NCI-H1105 (cell line): ENCODE measurements at regions not wholly inside any gene's neighbourhood (a gene's known extent, or its start where the extent isn't known, plus 50 kb on each side); places are given as distances from the start of the nearest gene placed in this dataset.

Experiments
- DNase-seq: peaks from one replicate; lab custom pipeline; 2025; lab: John Stamatoyannopoulos, UW

DNA sequence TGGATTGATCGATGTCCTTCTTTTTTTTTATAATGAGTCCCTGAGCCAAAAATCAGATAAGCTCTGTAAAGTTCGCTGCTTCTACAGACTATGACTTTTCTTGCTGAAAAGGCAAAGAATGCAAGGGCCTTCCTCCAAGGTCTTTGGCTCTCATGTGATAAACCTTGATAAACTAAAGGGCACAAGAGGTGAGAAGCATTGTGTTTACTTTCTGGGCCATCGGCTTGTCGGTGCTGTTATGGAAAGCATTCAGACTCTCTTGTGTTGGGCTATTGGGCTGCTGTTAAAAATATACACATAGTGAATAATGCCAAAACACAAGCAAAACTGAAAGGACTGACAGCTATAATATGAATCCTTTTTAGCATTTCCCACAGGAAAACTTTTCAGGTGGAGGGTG, 472.4 kb upstream of the SPHKAP start:
- no peak for DNase-seq

GRCh38 chr2:228652366-228652765, 470.9 kb upstream of the SPHKAP start:
- DNase-seq, result no peak

DNA sequence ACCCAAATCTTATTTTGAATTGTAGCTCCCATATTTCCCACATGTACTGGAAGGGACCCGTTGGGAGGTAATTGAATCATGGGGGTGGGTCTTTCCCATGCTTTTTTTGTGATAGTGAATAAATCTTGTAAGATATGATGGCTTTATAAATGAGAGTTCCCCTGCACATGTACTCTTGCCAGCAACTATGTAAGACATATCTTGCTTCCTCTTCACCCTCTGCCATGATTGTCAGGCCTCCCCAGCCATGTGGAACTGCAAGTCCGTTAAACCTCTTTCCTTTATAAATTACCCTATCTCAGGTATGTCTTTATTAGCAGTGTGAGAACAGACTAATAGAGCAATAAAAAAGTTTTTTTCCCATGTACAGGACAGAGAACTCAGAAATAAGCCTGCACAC, 468.4 kb upstream of the SPHKAP start:
- DNase-seq, result no peak

- DNase-seq, result no peak
Measured at GRCh38 chr2:228649447-228649846, 468.0 kb upstream of the SPHKAP start.

DNA sequence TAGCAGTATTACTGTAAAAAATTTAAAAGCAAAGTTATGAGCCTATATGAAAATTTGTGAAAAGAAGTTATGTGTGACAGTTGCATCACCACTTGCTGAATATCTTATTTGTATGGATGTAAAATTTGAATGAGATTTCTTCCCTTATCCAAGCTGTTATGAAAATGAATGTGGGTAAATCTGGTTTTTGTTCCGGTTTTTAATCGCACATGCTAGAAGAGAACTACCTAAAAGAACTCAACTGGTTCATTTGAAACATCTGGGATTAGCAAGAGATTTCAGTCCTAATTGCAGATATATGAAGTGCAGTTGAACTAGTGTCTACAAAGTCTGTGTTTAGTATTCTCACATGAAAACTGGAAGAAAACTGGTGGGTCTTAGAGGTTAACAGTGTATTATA, 467.1 kb upstream of the SPHKAP start:
- no peak for DNase-seq

GRCh38 chr2:228646061-228646460, 464.6 kb upstream of the SPHKAP start:
- no peak for DNase-seq

DNA sequence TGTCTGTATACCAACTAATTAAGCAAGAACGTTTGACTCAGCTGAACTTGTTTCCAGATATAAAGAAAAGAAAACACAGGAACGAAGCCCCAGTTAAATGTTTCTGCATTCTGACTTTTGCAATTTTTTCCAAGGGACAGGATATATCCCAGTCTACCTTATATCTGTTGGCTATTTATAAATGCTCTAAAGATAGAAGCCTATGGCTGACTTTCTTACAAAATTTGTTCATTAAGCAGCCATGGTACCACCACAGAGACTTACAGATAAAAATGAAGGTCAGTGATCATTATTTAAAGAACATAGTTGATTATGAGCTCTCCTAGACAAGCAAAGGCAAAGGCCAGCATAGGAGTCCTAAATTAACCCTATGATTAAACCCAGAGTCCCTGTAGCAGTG, 462.7 kb upstream of the SPHKAP start:
- DNase-seq, result no peak

DNA sequence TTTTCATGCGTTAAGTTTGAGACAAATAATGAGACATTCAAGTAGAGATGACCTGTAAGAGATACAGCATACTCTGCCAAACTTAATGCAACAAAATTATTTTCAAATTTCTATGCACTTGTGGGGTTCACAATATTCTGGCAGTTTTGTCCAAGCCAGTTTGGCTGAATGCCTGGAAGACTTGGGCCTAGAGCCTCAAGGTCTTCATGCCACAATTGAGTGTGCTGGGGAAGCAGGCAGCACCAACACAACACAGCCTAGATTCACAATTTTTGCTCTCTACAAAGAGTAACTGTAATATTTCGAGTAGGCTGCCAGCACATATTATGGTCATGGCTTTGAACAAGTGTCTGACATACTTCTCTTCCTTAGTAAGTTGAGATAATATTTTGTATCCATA, 461.4 kb upstream of the SPHKAP start:
- no peak for DNase-seq

DNA sequence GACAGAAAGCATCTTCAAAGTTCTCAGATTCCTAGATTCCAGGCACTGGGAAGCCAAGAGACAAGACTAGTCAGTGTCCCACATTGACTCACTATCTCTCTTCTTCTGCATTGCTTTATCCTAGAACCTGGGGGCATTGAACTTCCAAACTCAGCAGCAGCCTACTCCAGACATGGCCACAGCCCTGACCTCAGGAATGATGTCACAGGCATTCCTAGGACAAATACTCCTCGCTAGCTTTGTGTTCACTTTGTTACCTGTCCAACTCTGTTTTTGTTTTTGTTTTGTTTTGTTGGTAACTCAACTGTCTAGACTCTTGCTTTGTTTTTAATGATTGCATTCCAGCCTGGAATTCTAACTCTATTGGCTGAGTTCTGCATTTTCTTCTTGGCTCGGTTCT, 449.3 kb upstream of the SPHKAP start:
- DNase-seq, result no peak

DNA sequence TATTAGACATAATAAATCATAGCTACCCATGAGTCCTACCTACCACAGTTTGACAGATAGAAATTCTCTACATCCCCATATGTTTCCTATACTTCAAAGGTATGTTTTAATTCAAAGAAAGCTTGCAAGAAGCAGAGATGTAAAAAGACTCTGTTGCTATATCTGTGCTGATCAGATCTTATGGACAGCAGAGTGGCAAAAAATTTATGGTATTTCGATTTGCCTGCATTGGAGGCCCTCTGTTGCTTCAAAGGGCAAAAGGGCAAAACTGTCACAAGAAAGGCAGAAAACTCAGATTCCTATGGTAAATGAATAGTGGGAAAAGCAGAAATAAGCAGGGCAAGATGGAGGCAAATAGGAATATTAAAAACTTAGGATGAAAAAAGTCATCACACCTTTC, 447.8 kb upstream of the SPHKAP start:
- DNase-seq, result no peak

DNA sequence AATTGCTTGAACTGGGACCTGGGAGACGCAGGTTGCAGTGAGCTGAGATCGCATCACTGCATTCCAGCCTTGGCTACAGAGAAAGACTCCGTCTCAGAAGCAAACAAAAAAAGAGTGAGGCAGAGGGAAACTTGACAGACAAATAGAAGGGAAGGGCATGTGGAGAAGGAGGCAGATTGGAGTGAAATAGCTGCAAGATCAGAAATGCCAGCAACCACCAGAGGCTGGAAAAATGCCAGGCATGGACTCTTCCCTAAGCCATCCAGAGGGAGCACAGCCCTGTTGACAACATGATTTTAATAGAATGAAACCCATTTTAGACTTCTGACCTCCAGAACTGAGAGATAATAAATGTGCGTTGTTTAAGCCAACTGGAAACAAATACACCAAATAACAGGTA, 447.2 kb upstream of the SPHKAP start:
- DNase-seq, result no peak

DNA sequence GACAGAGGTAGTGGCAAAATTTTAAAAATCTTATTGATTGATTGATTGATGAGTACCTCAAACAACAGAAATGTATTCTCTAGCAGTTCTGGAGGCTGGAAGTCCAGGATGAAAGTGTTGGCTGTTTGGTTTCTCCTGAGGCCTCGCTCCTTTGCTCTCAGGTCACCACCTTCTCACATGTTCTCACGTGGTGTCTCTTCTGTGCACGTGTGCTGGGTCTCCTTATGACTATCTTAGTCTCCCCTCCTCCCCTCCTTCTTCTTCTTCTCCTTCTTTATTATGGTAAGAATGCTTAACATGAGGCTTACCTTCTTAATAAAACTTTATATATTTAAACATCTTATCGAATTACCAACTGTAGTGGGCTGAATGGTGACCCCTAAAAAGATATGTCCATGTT, 446.0 kb upstream of the SPHKAP start:
- no peak for DNase-seq

- DNase-seq, result no peak
Measured at GRCh38 chr2:228625481-228625880, 444.0 kb upstream of the SPHKAP start.

DNA sequence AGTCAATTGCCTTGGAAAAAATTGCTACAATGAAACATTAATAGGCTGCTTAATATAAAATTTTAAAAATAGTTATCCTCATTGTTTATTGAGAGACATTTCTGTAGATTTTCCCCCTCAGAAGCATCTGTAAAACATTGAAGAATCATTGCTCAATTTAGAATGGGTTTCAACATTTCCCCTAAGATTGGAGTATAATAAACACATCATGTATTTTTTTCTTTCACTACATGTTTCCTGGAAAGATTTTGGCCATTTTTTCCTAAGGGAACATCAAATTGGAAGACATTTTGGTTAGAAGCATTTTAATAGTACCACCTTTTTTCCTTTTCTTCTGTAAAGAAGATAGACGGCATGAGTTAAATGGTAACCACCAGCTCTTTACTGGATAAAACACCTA, 443.2 kb upstream of the SPHKAP start:
- DNase-seq, result no peak

GRCh38 chr2:228615496-228615895, 434.0 kb upstream of the SPHKAP start:
- DNase-seq, result no peak

DNA sequence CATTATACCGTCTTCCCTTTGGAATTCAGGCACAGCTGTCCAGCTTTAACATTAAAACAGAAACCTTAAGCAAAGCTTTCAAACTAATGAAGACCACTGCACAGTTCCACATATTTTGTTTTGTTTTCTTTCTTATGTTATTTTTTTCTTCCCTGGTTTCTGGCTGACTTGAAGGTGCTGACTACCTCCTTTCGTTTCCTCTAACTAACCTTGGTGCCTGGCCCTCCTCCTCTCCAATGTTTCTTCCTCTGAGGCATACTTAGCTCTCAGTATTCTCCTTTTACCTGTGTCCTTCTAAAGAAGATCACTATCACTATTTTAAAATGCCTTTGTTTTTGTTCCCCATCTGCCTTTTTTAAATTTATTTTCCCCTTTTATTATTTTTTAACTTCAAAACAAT, 433.3 kb upstream of the SPHKAP start:
- no peak for DNase-seq

- DNase-seq, result no peak
Measured at GRCh38 chr2:228613133-228613850, 431.8 kb upstream of the SPHKAP start.

DNA sequence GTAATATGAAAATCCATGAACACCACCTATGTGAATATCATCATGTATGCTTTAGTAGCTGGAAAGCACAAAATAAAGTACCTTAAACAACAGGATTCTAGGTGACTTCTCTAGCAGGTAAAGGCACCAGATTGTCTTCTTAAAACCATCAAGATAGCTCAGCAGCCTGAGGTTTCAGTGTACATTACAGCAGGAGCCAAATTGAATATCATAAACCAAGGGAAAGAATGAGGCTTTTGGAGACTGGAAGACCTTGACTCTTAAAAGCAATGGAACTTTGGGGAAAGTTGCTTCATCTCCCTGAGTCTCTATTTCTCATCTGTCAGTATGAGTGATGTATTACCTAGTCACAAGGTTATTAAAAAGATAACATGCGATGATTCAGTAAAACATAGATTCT, 429.7 kb upstream of the SPHKAP start:
- no peak for DNase-seq

- no peak for DNase-seq
Measured at GRCh38 chr2:228602288-228602687, 420.8 kb upstream of the SPHKAP start.

GRCh38 chr2:228600265-228600664, 418.8 kb upstream of the SPHKAP start:
- DNase-seq, result no peak

GRCh38 chr2:228599781-228600180, 418.3 kb upstream of the SPHKAP start:
- no peak for DNase-seq

DNA sequence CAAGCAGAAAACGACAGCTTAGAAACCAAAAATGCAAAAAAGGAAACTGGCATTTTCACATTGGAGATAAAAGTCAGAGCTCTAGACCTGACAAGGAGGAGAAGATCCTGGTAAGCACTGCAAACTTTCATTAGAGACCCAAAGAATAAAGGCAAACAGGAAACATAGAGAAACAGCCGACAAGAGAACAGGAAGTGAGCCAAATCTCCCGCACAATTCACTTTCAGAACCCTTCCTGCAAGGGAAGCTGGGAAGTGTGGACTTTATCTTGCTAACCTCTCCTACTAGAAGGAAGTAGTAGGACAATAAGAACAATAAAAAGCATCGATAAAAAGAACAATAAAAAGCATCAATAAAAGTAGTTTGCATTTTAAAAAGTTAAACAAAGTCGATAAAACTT, 417.8 kb upstream of the SPHKAP start:
- no peak for DNase-seq

DNA sequence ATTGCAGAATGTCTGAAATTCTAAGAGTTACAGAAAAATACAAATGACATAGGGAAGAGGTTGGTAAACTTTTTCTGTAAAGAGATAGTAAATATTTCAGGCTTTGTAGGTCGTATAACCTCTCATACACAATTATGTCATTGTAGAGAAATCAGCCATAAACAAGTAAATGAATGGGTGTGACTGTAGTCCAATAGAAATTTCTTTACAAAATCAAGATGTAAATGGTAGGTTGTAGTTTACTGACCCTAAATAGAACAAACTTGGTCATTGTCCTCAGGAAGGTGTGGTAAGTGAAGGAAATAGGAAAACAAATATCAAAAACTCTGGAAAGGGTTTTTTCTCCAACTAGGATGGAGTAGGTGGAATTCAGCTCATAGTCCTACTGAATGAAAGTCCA, 415.5 kb upstream of the SPHKAP start:
- DNase-seq, result no peak

GRCh38 chr2:228594012-228594411, 412.5 kb upstream of the SPHKAP start:
- no peak for DNase-seq

- DNase-seq, result no peak
Measured at GRCh38 chr2:228592925-228593324, 411.4 kb upstream of the SPHKAP start.
